H9 (cell line): ENCODE measurements at regions not wholly inside any gene's neighbourhood (a gene's known extent, or its start where the extent isn't known, plus 50 kb on each side); places are given as distances from the start of the nearest gene placed in this dataset.

Source experiments
- DNase-seq: peaks from one replicate; pipeline ENCODE4 v3.0.0-alpha.2; 2017
- H2AFZ ChIP-seq: one replicate; pipeline ENCODE4 v1.6.1; 2013; ENCODE audit warnings: mild to moderate bottlenecking, low read length, control low read depth, moderate library complexity
- H2AK5ac ChIP-seq: 2 replicates; pipeline ENCODE4 v1.6.1; 2013; ENCODE audit warnings: low read length, control low read depth, mixed read lengths; ENCODE audit not compliant: insufficient read length
- H2BK120ac ChIP-seq: one replicate; pipeline ENCODE4 v1.6.1; 2013; ENCODE audit warnings: low read depth, mild to moderate bottlenecking, low read length, control low read depth, inconsistent platforms; ENCODE audit not compliant: poor library complexity, severe bottlenecking
- H2BK12ac ChIP-seq: 2 replicates; pipeline ENCODE4 v1.6.1; 2013; ENCODE audit warnings: low read length, control low read depth, mixed read lengths, low read depth; ENCODE audit not compliant: insufficient read length
- H2BK15ac ChIP-seq: 2 replicates; pipeline ENCODE4 v1.6.1; 2013; ENCODE audit warnings: low read depth, low read length, control low read depth
- H2BK20ac ChIP-seq: one replicate; pipeline ENCODE4 v1.6.1; 2013; ENCODE audit warnings: low read depth, mild to moderate bottlenecking, low read length, control low read depth, inconsistent platforms; ENCODE audit not compliant: poor library complexity, severe bottlenecking
- H2BK5ac ChIP-seq: 2 replicates; pipeline ENCODE4 v1.6.1; 2013; ENCODE audit warnings: low read length, control low read depth, mixed read lengths; ENCODE audit not compliant: insufficient read length
- H3K14ac ChIP-seq: 2 replicates; pipeline ENCODE4 v1.6.1; 2013; ENCODE audit warnings: low read length, control low read depth; ENCODE audit not compliant: insufficient read depth
- H3K18ac ChIP-seq: 2 replicates; pipeline ENCODE4 v1.6.1; 2013; ENCODE audit warnings: low read depth, mild to moderate bottlenecking, mixed read lengths, low read length, control low read depth; ENCODE audit not compliant: insufficient read length
- H3K23ac ChIP-seq: 2 replicates; pipeline ENCODE4 v1.6.1; 2013; ENCODE audit warnings: low read length, control low read depth, mixed read lengths, low read depth; ENCODE audit not compliant: insufficient read length
- H3K23me2 ChIP-seq: 2 replicates; pipeline ENCODE4 v1.6.1; 2013; ENCODE audit warnings: low read depth, mild to moderate bottlenecking, mixed read lengths, low read length, control low read depth; ENCODE audit not compliant: insufficient read length, poor library complexity, severe bottlenecking
- H3K27ac ChIP-seq: 2 replicates; pipeline ENCODE4 v1.5.1; 2013; ENCODE audit warnings: low read length, control low read depth, mixed read lengths, low read depth; ENCODE audit not compliant: insufficient read length
- H3K27me3 ChIP-seq: 2 replicates; pipeline ENCODE4 v1.6.1; 2013; ENCODE audit warnings: low read length, control low read depth, inconsistent platforms; ENCODE audit not compliant: insufficient read depth
- H3K4ac ChIP-seq: 2 replicates; pipeline ENCODE4 v1.6.1; 2013; ENCODE audit warnings: low read depth, mild to moderate bottlenecking, control low read depth, inconsistent platforms, low read length, moderate library complexity
- H3K4me1 ChIP-seq: 2 replicates; pipeline ENCODE4 v1.6.1; 2013; ENCODE audit warnings: low read length, control low read depth, inconsistent platforms; ENCODE audit not compliant: insufficient read depth
- H3K4me2 ChIP-seq: 2 replicates; pipeline ENCODE4 v1.6.1; 2013; ENCODE audit warnings: low read length, control low read depth, mixed read lengths; ENCODE audit not compliant: insufficient read length, insufficient read depth
- H3K56ac ChIP-seq: 2 replicates; pipeline ENCODE4 v1.6.1; 2013; ENCODE audit warnings: low read depth, mild to moderate bottlenecking, mixed read lengths, low read length, control low read depth; ENCODE audit not compliant: insufficient read length
- H3K79me1 ChIP-seq: 2 replicates; pipeline ENCODE4 v1.6.1; 2013; ENCODE audit warnings: low read depth, mild to moderate bottlenecking, moderate library complexity, low read length, control low read depth, inconsistent platforms; ENCODE audit not compliant: insufficient read depth, poor library complexity, severe bottlenecking
- H3K79me2 ChIP-seq: 2 replicates; pipeline ENCODE4 v1.6.1; 2013; ENCODE audit warnings: low read length, control low read depth, inconsistent platforms; ENCODE audit not compliant: insufficient read depth
- H3K9ac ChIP-seq: 2 replicates; pipeline ENCODE4 v1.6.1; 2013; ENCODE audit warnings: low read length, control low read depth, mixed read lengths; ENCODE audit not compliant: insufficient read length; ENCODE audit errors: extremely low read depth
- H3K9me3 ChIP-seq: one replicate; pipeline ENCODE4 v1.6.1; 2013; ENCODE audit warnings: low read depth, low read length, inconsistent platforms; ENCODE audit not compliant: control insufficient read depth
- H3T11ph ChIP-seq: one replicate; pipeline ENCODE4 v1.6.1; 2013; ENCODE audit warnings: mild to moderate bottlenecking, low read length, control low read depth, inconsistent platforms
- H4K20me1 ChIP-seq: one replicate; pipeline ENCODE4 v1.6.1; 2013; ENCODE audit not compliant: control insufficient read depth, insufficient read length, insufficient read depth
- H4K5ac ChIP-seq: 2 replicates; pipeline ENCODE4 v1.6.1; 2013; ENCODE audit warnings: low read depth, mild to moderate bottlenecking, mixed read lengths, low read length, control low read depth; ENCODE audit not compliant: insufficient read length
- H4K8ac ChIP-seq: replicated peaks from 2 replicates; pipeline ENCODE4 v1.6.1; 2013; ENCODE audit warnings: low read length, control low read depth, mixed read lengths, low read depth; ENCODE audit not compliant: insufficient read length
- H4K91ac ChIP-seq: 2 replicates; pipeline ENCODE4 v1.6.1; 2013; ENCODE audit warnings: low read depth, mild to moderate bottlenecking, moderate library complexity, mixed read lengths, low read length, control low read depth; ENCODE audit not compliant: insufficient read length
- H3K27ac Mint-ChIP-seq, 3 experiments: 2 replicates in 2 of 3; 3 replicates in 1 of 3; pipeline ENCODE4 v1.8.0; 2020 to 2021; ENCODE audit warnings: mixed read lengths in 3 of 3, mild to moderate bottlenecking in 1 of 3, moderate library complexity in 1 of 3
- H3K27me3 Mint-ChIP-seq: 2 replicates; pipeline ENCODE4 v1.8.0; 2021; ENCODE audit warnings: low read depth, mild to moderate bottlenecking, moderate library complexity, mixed read lengths
- H3K36me3 Mint-ChIP-seq, 3 experiments: 2 replicates in 2 of 3; 3 replicates in 1 of 3; pipeline ENCODE4 v1.8.0; 2020 to 2021; ENCODE audit warnings: low read depth in 3 of 3, mixed read lengths in 3 of 3; ENCODE audit not compliant: insufficient read depth in 1 of 3
- H3K4me1 Mint-ChIP-seq, 2 experiments: 2 replicates each; pipeline ENCODE4 v1.8.0; 2020; ENCODE audit warnings: mixed read lengths in 2 of 2
- H3K4me3 Mint-ChIP-seq, 2 experiments: 2 replicates in 1 of 2; 3 replicates in 1 of 2; pipeline ENCODE4 v1.8.0; 2020 to 2021; ENCODE audit warnings: mild to moderate bottlenecking in 2 of 2, mixed read lengths in 2 of 2, moderate library complexity in 1 of 2
- H3K9me3 Mint-ChIP-seq, 2 experiments: 2 replicates in 1 of 2; 3 replicates in 1 of 2; pipeline ENCODE4 v1.8.0; 2020; ENCODE audit warnings: mild to moderate bottlenecking in 2 of 2, mixed read lengths in 2 of 2, moderate library complexity in 1 of 2
- CTCF ChIP-seq: fragments of 200-600 bp; sonication (generic); conservative IDR thresholded peaks from 3 replicates; pipeline ENCODE4 v1.8.0; 2021; ENCODE audit warnings: antibody characterized with exemption, mild to moderate bottlenecking
- WGBS: extraction: QIAGEN DNeasy Blood & Tissue Kit; methylation state at CpG from one replicate; pipeline ENCODE4 v1.1.7; 2013; ENCODE audit warnings: missing lambda C conversion rate, low lambda C conversion rate, mixed read lengths; ENCODE audit not compliant: insufficient read length; ENCODE audit errors: extremely low coverage; 5-methylcytosine and 5-hydroxymethylcytosine counted together

DNA sequence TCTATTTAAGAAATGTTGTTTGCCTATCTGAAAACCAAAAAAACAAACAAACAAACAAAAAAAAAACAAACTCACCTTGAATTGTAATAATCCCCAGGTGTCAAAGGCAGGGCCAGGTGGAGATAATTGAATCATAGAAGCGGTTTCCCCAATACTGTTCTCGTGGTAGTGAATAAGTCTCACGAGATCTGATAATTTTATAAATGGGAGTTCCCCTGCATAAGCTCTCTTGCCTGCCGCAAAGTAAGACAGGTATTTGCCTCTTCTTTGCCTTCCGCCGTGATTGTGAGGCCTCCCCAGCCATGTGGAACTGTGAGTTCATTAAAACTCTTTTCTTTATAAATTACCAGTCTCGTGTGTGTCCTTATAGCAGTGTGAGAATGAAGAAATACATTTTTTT is 1180.7 kb upstream of the CRIM1 start:
- Histone ChIP-seq H2BK12ac (no peak overlapping the region), H3K23me2 (no peaks in the 10 kb centered on the region), H2BK15ac (no peak overlapping the region), H2AFZ (no peak overlapping the region), H3K27ac (no peak overlapping the region), H3T11ph (no peak overlapping the region), H4K5ac (no peak overlapping the region), H3K4me1 (no peaks in the 10 kb centered on the region), H3K9me3 (no peaks in the 10 kb centered on the region), H4K20me1 (no peaks in the 10 kb centered on the region), H4K8ac (no peak overlapping the region), H3K4me2 (no peak overlapping the region), H4K91ac (no peak overlapping the region), H2BK5ac (no peak overlapping the region), H3K18ac (no peak overlapping the region), H3K79me2 (no peaks in the 10 kb centered on the region), H3K27me3 (peaks cover 9% of the 10 kb centered on the region), H2AK5ac (no peak overlapping the region), H3K4ac (no peak overlapping the region), H2BK20ac (no peak overlapping the region), H3K23ac (no peak overlapping the region), H3K56ac (no peak overlapping the region), H3K9ac (no peak overlapping the region), H2BK120ac (no peak overlapping the region), H3K79me1 (no peaks in the 10 kb centered on the region), H3K14ac (no peak overlapping the region)
- Mint-ChIP-seq H3K27ac (no peak overlapping the region), H3K4me1 (peaks cover 24 to 26% of the 10 kb centered on the region in 2 experiments), H3K4me3 (no peak overlapping the region), H3K27me3 (peaks cover 85% of the 10 kb centered on the region), H3K36me3 (no peaks in the 10 kb centered on the region), H3K9me3 (no peaks in the 10 kb centered on the region; a peak in 2 of 5 replicates)
- no peak for TF ChIP-seq CTCF
- no peak for DNase-seq
- no CpG with 5 or more reads among the region's 7 CpGs for WGBS
